SU-DHL-6 (cell line): ENCODE measurements at regions not wholly inside any gene's neighbourhood (a gene's known extent, or its start where the extent isn't known, plus 50 kb on each side); places are given as distances from the start of the nearest gene placed in this dataset.

Experiments
- H2AFZ ChIP-seq: fragments of 200-600 bp; sonication (generic); 2 replicates; pipeline ENCODE4 v1.6.1; 2014; ENCODE audit warnings: low read depth, mild to moderate bottlenecking, moderate library complexity, mixed read lengths, antibody characterized with exemption, low read length; ENCODE audit not compliant: severe bottlenecking
- H3F3A ChIP-seq: fragments of 200-600 bp; shearing (Covaris generic); 2 replicates; pipeline ENCODE4 v1.6.0; 2016; ENCODE audit warnings: antibody characterized with exemption, mild to moderate bottlenecking; ENCODE audit not compliant: insufficient read depth
- H3K27ac ChIP-seq: fragments of 200-600 bp; sonication (generic); 2 replicates; pipeline ENCODE4 v1.5.1; 2016; ENCODE audit warnings: low read depth, mild to moderate bottlenecking, low read length, moderate library complexity, mixed read lengths
- H3K27me3 ChIP-seq: fragments of 200-600 bp; sonication (generic), shearing (Covaris generic); 2 replicates; pipeline ENCODE4 v1.6.0; 2014; ENCODE audit warnings: mild to moderate bottlenecking, low read length
- H3K36me3 ChIP-seq: fragments of 200-600 bp; sonication (generic); 2 replicates; pipeline ENCODE4 v1.6.1; 2014; ENCODE audit warnings: mild to moderate bottlenecking, low read length, mixed read lengths
- H3K4me2 ChIP-seq: fragments of 300-600, 200-600 bp; shearing (Covaris generic), sonication (generic); 2 replicates; pipeline ENCODE4 v1.6.0; 2014; ENCODE audit warnings: low read length, low read depth, mild to moderate bottlenecking; ENCODE audit not compliant: poor library complexity, severe bottlenecking
- H3K4me3 ChIP-seq: fragments of 200-600 bp; sonication (generic); 2 replicates; pipeline ENCODE4 v1.5.1; 2014; ENCODE audit warnings: antibody characterized with exemption, low read length, mild to moderate bottlenecking, mixed read lengths; ENCODE audit not compliant: insufficient read depth, poor library complexity, severe bottlenecking
- H3K79me2 ChIP-seq: fragments of 200-600 bp; sonication (generic); 2 replicates; pipeline ENCODE4 v1.6.1; 2014; ENCODE audit warnings: mild to moderate bottlenecking, low read length, moderate library complexity; ENCODE audit not compliant: insufficient read depth
- H3K9ac ChIP-seq: fragments of 200-600 bp; sonication (generic); 2 replicates; pipeline ENCODE4 v1.7.0; 2014; ENCODE audit warnings: mild to moderate bottlenecking, low read length
- H3K9me2 ChIP-seq: fragments of 200-600 bp; sonication (generic); replicated peaks from 2 replicates; pipeline ENCODE4 v1.6.1; 2014; ENCODE audit warnings: low read length; ENCODE audit not compliant: insufficient read depth
- H3K9me3 ChIP-seq: fragments of 200-600 bp; sonication (generic); 2 replicates; pipeline ENCODE4 v1.6.1; 2014; ENCODE audit warnings: low read length, mixed read lengths; ENCODE audit not compliant: insufficient read depth
- H4K20me1 ChIP-seq: fragments of 200-600 bp; sonication (generic); 2 replicates; pipeline ENCODE4 v1.6.1; 2014; ENCODE audit warnings: low read depth, mild to moderate bottlenecking, antibody characterized with exemption, low read length, moderate library complexity, mixed read lengths
- CTCF ChIP-seq: fragments of 200-600 bp; sonication (generic); IDR thresholded peaks from one replicate; pipeline ENCODE4 v1.5.1; 2017; ENCODE audit warnings: antibody characterized with exemption, mild to moderate bottlenecking, low read length, moderate library complexity; ENCODE audit not compliant: insufficient read depth, poor library complexity, severe bottlenecking
- EZH2phosphoT487 ChIP-seq: fragments of 200-600 bp; sonication (generic), shearing (Covaris generic); conservative IDR thresholded peaks from 2 replicates; pipeline ENCODE4 v1.6.1; 2018; ENCODE audit warnings: mild to moderate bottlenecking, antibody characterized with exemption, low read length, moderate library complexity, mixed read lengths

GRCh38 chr4:124019749-124020549, 623.4 kb downstream of the SPRY1 start:
- Histone ChIP-seq H3K9me3 (no peaks in the 10 kb centered on the region), H3F3A (no peaks in the 10 kb centered on the region), H3K9ac (no peak overlapping the region), H3K36me3 (no peaks in the 10 kb centered on the region), H3K27me3 (no peaks in the 10 kb centered on the region), H3K79me2 (no peaks in the 10 kb centered on the region), H3K4me3 (no peak overlapping the region), H3K9me2 (no peaks in the 10 kb centered on the region), H3K27ac (no peak overlapping the region), H3K4me2 (no peak overlapping the region), H4K20me1 (no peaks in the 10 kb centered on the region), H2AFZ (no peak overlapping the region)
- TF ChIP-seq EZH2phosphoT487 (no peak), CTCF (no peak)

- Histone ChIP-seq H3K27me3 (no peaks in the 10 kb centered on the region), H3K79me2 (no peaks in the 10 kb centered on the region), H3K9me2 (no peaks in the 10 kb centered on the region), H3K9me3 (no peaks in the 10 kb centered on the region), H3K4me3 (no peak overlapping the region), H3K9ac (no peak overlapping the region), H3K4me2 (no peak overlapping the region), H3K27ac (no peak overlapping the region), H2AFZ (no peak overlapping the region), H3K36me3 (no peaks in the 10 kb centered on the region), H3F3A (no peaks in the 10 kb centered on the region), H4K20me1 (no peaks in the 10 kb centered on the region)
- no peak for TF ChIP-seq EZH2phosphoT487
- no peak for TF ChIP-seq CTCF
Observed at GRCh38 chr4:124025000-124025399, 628.4 kb downstream of the SPRY1 start.

- no peaks in the 10 kb centered on the region for H3K27me3 ChIP-seq
- H4K20me1 ChIP-seq, result no peaks in the 10 kb centered on the region
- no peak overlapping the region for H3K27ac ChIP-seq
- no peaks in the 10 kb centered on the region for H3K79me2 ChIP-seq
- H3K4me3 ChIP-seq, result no peak overlapping the region
- no peaks in the 10 kb centered on the region for H3F3A ChIP-seq
- no peaks in the 10 kb centered on the region for H3K36me3 ChIP-seq
- H3K4me2 ChIP-seq, result no peak overlapping the region
- TF ChIP-seq EZH2phosphoT487, result no peak
- no peak for TF ChIP-seq CTCF
- no peaks in the 10 kb centered on the region for H3K9me3 ChIP-seq
- H2AFZ ChIP-seq, result no peak overlapping the region
- H3K9me2 ChIP-seq, result no peaks in the 10 kb centered on the region
- H3K9ac ChIP-seq, result no peak overlapping the region
Observed at GRCh38 chr4:124025428-124025827, 628.8 kb downstream of the SPRY1 start.
